ENCODE measurements at regions not wholly inside any gene's neighbourhood (a gene's known extent, or its start where the extent isn't known, plus 50 kb on each side); places are given as distances from the start of the nearest gene placed in this dataset.

- TF ChIP-seq CTCF (IDR thresholded peaks at IDR 0.05; ENCODE audit: low read length) (no peak), EZH2 (IDR thresholded peaks at IDR 0.05; ENCODE audit: borderline replicate concordance, low read length) (no peak)
Observed at GRCh38 chr12:86659985-86660384, 403.8 kb upstream of the MGAT4C start.

Measured in OCI-LY1 (cell line).